PC-9 (cell line): ENCODE measurements at regions not wholly inside any gene's neighbourhood (a gene's known extent, or its start where the extent isn't known, plus 50 kb on each side); places are given as distances from the start of the nearest gene placed in this dataset.

Source experiments
- EZH2 ChIP-seq: fragments of 200-600 bp; sonication (generic); IDR thresholded peaks from 2 replicates; pipeline ENCODE4 v1.8.0; 2017; ENCODE audit warnings: antibody characterized with exemption, low read depth
- TF ChIP-seq, protein P1 (sequence below): fragments of 200-600 bp; sonication (generic); conservative IDR thresholded peaks from 2 replicates; pipeline ENCODE4 v1.6.1; 2017; ENCODE audit warnings: mixed run types, antibody characterized with exemption, mild to moderate bottlenecking, moderate library complexity

DNA sequence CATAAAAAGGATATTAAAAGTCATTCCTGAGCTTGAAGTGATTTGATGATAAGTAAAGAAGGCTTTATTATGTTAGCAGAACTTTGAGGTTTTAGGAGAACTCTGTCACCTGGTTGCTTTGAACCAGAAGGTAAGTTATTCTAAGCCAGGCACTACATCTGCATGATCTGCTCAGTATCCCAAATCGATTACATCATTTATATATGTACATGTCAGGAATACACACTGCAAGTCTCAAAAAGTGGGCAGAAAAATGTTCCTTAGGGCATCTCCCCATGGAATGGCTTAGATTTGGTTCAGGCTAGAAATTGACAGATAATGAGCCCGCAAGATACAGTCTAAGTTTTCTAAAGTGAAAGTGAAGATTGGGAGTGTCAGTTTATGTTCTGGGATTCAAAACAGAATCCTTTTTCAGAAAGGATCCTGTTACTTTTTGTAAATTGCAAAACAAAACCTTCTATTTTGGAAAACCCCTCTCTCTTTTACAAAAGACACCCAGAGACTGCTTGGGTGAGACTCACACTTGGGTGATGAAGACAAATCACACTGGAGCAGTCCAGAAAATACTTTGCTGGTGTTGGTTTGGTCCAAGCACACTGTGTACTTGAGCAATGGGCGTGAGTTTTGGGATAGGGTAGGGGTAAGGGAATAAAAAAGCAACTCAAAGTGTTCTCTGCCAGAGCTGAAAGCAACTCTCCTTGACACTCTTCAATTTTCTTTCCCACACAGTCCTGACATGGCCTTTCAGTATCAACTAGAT lies 114.5 kb downstream of the FOXD1 start:
- TF ChIP-seq, protein P1, sequence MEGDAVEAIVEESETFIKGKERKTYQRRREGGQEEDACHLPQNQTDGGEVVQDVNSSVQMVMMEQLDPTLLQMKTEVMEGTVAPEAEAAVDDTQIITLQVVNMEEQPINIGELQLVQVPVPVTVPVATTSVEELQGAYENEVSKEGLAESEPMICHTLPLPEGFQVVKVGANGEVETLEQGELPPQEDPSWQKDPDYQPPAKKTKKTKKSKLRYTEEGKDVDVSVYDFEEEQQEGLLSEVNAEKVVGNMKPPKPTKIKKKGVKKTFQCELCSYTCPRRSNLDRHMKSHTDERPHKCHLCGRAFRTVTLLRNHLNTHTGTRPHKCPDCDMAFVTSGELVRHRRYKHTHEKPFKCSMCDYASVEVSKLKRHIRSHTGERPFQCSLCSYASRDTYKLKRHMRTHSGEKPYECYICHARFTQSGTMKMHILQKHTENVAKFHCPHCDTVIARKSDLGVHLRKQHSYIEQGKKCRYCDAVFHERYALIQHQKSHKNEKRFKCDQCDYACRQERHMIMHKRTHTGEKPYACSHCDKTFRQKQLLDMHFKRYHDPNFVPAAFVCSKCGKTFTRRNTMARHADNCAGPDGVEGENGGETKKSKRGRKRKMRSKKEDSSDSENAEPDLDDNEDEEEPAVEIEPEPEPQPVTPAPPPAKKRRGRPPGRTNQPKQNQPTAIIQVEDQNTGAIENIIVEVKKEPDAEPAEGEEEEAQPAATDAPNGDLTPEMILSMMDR: no peak
- no peak for TF ChIP-seq EZH2
